ENCODE measurements at regions not wholly inside any gene's neighbourhood (a gene's known extent, or its start where the extent isn't known, plus 50 kb on each side); places are given as distances from the start of the nearest gene placed in this dataset.

DNA sequence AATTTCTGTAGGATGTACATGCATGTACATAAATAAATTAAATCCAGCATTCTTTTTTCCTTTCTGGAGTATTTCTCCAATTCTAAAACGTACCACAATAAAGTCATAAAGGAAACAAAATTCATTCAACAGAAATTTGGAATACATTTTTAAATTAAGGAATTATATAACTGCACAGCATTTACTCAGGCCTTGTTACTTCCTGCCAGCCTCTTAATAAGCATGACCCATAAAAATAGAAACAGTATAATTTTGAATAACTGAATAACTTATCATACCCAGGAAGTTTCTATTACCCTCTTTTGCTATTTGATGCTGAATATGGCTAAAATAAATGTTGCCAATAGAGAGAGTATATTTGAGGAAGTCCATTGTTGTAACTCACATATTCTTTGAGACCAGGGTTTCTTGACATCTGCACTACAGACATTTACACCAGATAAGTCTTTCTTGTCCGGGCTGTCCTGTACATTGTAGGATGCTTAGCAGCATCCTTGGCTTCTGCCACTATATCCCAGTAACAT, 178.2 kb downstream of the KLF12 start:
- TF ChIP-seq, protein P1, sequence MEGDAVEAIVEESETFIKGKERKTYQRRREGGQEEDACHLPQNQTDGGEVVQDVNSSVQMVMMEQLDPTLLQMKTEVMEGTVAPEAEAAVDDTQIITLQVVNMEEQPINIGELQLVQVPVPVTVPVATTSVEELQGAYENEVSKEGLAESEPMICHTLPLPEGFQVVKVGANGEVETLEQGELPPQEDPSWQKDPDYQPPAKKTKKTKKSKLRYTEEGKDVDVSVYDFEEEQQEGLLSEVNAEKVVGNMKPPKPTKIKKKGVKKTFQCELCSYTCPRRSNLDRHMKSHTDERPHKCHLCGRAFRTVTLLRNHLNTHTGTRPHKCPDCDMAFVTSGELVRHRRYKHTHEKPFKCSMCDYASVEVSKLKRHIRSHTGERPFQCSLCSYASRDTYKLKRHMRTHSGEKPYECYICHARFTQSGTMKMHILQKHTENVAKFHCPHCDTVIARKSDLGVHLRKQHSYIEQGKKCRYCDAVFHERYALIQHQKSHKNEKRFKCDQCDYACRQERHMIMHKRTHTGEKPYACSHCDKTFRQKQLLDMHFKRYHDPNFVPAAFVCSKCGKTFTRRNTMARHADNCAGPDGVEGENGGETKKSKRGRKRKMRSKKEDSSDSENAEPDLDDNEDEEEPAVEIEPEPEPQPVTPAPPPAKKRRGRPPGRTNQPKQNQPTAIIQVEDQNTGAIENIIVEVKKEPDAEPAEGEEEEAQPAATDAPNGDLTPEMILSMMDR (IDR thresholded peaks at IDR 0.05; ENCODE audit: control insufficient read depth, insufficient read depth, low read depth, low read length, missing control alignments): no peak
- no peak for DNase-seq (ENCODE audit: low read depth)
- H3K4me3 ChIP-seq (ENCODE audit: control insufficient read depth, low read depth, low read length): no peak overlapping the region

DNA sequence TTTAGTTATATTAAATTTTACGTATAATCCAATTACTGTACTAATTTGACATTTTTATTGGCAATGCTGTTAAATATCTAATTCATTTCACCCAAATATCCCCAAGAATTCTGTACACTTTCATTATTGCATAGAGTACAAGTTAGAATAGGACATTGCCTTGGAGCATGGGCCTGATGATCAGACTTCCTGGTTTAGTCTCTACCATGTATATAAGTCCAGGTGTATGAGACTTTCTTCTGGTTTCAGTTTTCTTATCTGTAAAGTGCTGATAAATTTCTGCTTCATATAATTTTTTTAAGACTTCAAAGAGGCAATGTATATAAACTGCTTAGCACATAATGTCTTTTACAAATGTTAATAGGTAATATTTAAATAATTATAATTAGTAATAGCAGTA, 179.4 kb downstream of the KLF12 start:
- TF ChIP-seq, protein P1 (IDR thresholded peaks at IDR 0.05; ENCODE audit: control insufficient read depth, insufficient read depth, low read depth, low read length, missing control alignments): no peak
- no peak for DNase-seq (ENCODE audit: low read depth)
- H3K4me3 ChIP-seq (ENCODE audit: control insufficient read depth, low read depth, low read length): no peak overlapping the region

DNA sequence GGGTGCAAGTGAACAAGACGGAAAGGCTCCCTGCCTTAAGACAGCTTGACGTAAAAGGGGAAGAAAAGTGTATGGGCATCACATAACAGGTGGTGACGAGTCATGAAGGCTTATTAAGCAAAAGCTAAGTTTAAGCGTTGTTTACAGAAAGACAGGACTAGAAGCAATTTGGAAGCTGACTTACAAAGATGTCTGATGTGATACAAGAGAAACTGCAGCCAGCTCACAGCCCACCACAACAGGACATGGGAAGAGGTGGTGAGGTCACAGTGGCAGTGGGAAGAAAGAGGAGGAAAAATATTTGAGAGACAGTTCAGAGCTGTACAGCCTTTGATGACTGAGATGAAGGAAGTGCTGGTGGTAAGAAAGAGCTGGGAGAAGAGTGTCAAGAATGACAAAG, 181.6 kb downstream of the KLF12 start:
- H3K4me3 ChIP-seq (ENCODE audit: control insufficient read depth, low read depth, low read length): no peak overlapping the region
- TF ChIP-seq, protein P1 (IDR thresholded peaks at IDR 0.05; ENCODE audit: control insufficient read depth, insufficient read depth, low read depth, low read length, missing control alignments): no peak
- no peak for DNase-seq (ENCODE audit: low read depth)

DNA sequence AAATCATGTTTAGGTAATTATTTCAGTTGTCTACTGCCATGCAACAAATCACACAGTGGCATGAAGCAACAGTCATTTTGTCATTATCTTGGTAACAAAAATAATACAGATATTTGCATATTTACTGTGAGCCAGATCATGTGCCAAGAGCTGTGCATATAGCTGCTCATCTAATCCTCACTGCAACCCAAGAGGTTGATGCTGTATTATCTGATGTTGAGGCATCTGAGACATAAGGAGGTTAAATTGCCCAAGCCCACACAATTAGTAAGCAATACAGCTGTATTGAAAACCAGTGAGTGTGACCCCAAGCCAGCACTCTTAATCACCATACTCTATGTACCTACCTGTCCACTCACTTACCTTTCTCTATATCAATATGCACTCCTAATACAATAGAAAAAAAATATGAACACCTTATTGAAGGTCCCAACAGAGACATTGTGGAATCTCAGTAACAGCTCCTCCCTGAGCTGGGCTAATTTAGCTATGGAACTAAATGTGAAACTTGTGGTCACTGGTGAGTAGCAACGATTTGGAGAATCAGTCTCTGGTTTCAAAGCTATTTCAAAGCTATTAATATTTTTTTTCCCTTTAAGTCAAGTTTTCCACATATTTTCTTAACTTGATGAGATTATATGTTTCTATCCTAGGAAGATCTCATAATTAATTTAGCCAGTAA, 185.2 kb downstream of the KLF12 start:
- H3K4me3 ChIP-seq (ENCODE audit: control insufficient read depth, low read depth, low read length): no peak overlapping the region
- TF ChIP-seq, protein P1 (IDR thresholded peaks at IDR 0.05; ENCODE audit: control insufficient read depth, insufficient read depth, low read depth, low read length, missing control alignments): no peak
- no peak for DNase-seq (ENCODE audit: low read depth)

DNA sequence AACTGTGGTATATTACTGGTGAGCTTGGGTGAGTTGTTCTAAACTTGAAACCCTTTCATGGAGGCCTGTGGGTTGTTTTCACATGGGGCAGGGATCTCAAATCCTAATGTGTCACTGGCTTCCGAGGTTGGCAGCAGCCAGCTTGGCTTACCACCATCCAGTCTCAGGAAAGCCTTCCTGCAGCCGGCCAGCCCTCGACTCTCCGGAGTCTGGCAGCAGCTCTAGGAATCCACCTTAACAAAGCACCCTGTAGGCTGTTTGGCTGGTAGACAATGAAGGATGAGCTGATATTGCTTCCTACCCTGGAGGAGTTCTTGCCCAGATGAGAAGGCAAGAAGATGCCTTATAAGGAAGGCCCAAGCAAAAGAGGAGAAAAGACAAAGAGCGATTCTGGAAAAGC, 188.3 kb downstream of the KLF12 start:
- TF ChIP-seq, protein P1 (IDR thresholded peaks at IDR 0.05; ENCODE audit: control insufficient read depth, insufficient read depth, low read depth, low read length, missing control alignments): no peak
- DNase-seq (ENCODE audit: low read depth): no peak
- no peak overlapping the region for H3K4me3 ChIP-seq (ENCODE audit: control insufficient read depth, low read depth, low read length)

DNA sequence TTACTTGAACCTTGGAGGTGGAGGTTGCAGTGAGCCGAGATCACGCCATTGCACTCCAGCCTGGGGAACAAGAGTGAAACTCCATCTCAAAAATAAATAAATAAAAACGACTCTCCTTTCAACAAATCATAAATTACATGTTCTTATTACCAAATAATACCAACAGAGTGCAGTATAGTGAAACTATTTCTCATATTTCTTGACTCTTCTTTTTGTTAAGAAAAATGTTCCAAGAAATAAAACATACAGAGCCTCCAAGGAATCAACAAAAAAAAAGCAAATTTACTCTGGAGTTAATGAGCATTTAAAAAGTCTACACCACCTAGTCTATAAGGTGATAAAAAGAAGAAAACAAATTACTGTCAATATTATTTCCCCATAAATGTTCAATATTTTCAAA, 188.8 kb downstream of the KLF12 start:
- no peak for DNase-seq (ENCODE audit: low read depth)
- H3K4me3 ChIP-seq (ENCODE audit: control insufficient read depth, low read depth, low read length): no peak overlapping the region
- TF ChIP-seq, protein P1 (IDR thresholded peaks at IDR 0.05; ENCODE audit: control insufficient read depth, insufficient read depth, low read depth, low read length, missing control alignments): no peak
